GM19328 (cell line): ENCODE measurements at regions not wholly inside any gene's neighbourhood (a gene's known extent, or its start where the extent isn't known, plus 50 kb on each side); places are given as distances from the start of the nearest gene placed in this dataset.
A peak's percentile ranks its signal among the peaks of the same experiment; 100 is the strongest.
"Not testable (repeated sequence)": the region's sequence is repeated elsewhere in the genome, so short reads cannot be mapped to it uniquely, and the experiment has no call there.

Source experiments
- ATAC-seq: cut with Tn5 transposase; IDR thresholded peaks from one replicate; pipeline ENCODE4 v1.9.1; 2021; ENCODE audit warnings: mild to moderate bottlenecking, moderate library complexity; ENCODE audit not compliant: unreplicated experiment

GRCh38 chr1:184858288-184858687, 103.6 kb upstream of the EDEM3 start:
- no peak for ATAC-seq

- no peak for ATAC-seq
These were observed 100.0 kb upstream of the EDEM3 start for GRCh38 chr1:184854496-184855140.

GRCh38 chr1:184854036-184854435, 99.4 kb upstream of the EDEM3 start:
- no peak for ATAC-seq

- ATAC-seq = no peak
These were observed 97.4 kb upstream of the EDEM3 start for GRCh38 chr1:184851822-184852746.

- peak; percentile 96 for ATAC-seq
These were observed 89.3 kb upstream of the EDEM3 start for GRCh38 chr1:184843732-184844495.

GRCh38 chr1:184840596-184840995, 85.9 kb upstream of the EDEM3 start:
- no peak for ATAC-seq

- ATAC-seq = no peak
These were observed 83.9 kb upstream of the EDEM3 start for GRCh38 chr1:184838504-184838951.

GRCh38 chr1:184836934-184837895, 82.6 kb upstream of the EDEM3 start:
- no peak for ATAC-seq

GRCh38 chr1:184836141-184836540, 81.5 kb upstream of the EDEM3 start:
- no peak for ATAC-seq

- not testable (repeated sequence) for ATAC-seq
These were observed 79.3 kb upstream of the EDEM3 start for GRCh38 chr1:184833994-184834393.

- ATAC-seq = no peak
These were observed 77.9 kb upstream of the EDEM3 start for GRCh38 chr1:184832517-184832916.

GRCh38 chr1:184829496-184829895, 74.8 kb upstream of the EDEM3 start:
- ATAC-seq = not testable (repeated sequence)

- no peak for ATAC-seq
These were observed 73.7 kb upstream of the EDEM3 start for GRCh38 chr1:184828369-184828717.

- ATAC-seq = no peak
These were observed 73.1 kb upstream of the EDEM3 start for GRCh38 chr1:184827600-184828368.

GRCh38 chr1:184826001-184826400, 71.3 kb upstream of the EDEM3 start:
- ATAC-seq = no peak

- no peak for ATAC-seq
These were observed 70.9 kb upstream of the EDEM3 start for GRCh38 chr1:184825571-184825970.

GRCh38 chr1:184824691-184825323, 70.1 kb upstream of the EDEM3 start:
- ATAC-seq = no peak

- no peak for ATAC-seq
These were observed 68.4 kb upstream of the EDEM3 start for GRCh38 chr1:184823080-184823479.

GRCh38 chr1:184822267-184822666, 67.6 kb upstream of the EDEM3 start:
- no peak for ATAC-seq
